GM06990 (cell line): ENCODE measurements at regions not wholly inside any gene's neighbourhood (a gene's known extent, or its start where the extent isn't known, plus 50 kb on each side); places are given as distances from the start of the nearest gene placed in this dataset.
"Not testable (repeated sequence)": the region's sequence is repeated elsewhere in the genome, so short reads cannot be mapped to it uniquely, and the experiment has no call there.

ENCODE experiments used
- DNase-seq: peaks from one replicate; pipeline ENCODE4 v3.0.0-alpha.2; 2011; ENCODE audit not compliant: insufficient read length; ENCODE audit errors: extremely low read depth
- H3K27me3 ChIP-seq: replicated peaks from 2 replicates; pipeline ENCODE4 v1.6.0; 2011; ENCODE audit warnings: low read length; ENCODE audit not compliant: control insufficient read depth, insufficient read depth
- H3K36me3 ChIP-seq: 2 replicates; pipeline ENCODE4 v1.5.1; 2011; ENCODE audit warnings: low read length; ENCODE audit not compliant: control insufficient read depth, insufficient read depth
- H3K4me3 ChIP-seq: replicated peaks from 2 replicates; pipeline ENCODE4 v1.5.1; 2011; ENCODE audit warnings: low read depth, mild to moderate bottlenecking, control low read depth, low read length
- CTCF ChIP-seq: IDR thresholded peaks from 2 replicates; pipeline ENCODE4 v1.5.1; 2011; ENCODE audit warnings: low read length, control low read depth, mild to moderate bottlenecking, inconsistent platforms; ENCODE audit not compliant: insufficient read depth, poor library complexity, severe bottlenecking

GRCh38 chr12:74169607-74170006 lies 368.0 kb upstream of the ATXN7L3B start:
- Histone ChIP-seq H3K27me3 (no peaks in the 10 kb centered on the region), H3K4me3 (no peak overlapping the region)
- TF ChIP-seq CTCF: no peak

GRCh38 chr12:74170645-74171477 lies 366.8 kb upstream of the ATXN7L3B start:
- H3K4me3 ChIP-seq: no peak overlapping the region
- DNase-seq: no peak
- no peak for TF ChIP-seq CTCF
- H3K36me3 ChIP-seq: no peaks in the 10 kb centered on the region
- H3K27me3 ChIP-seq: no peaks in the 10 kb centered on the region

More at GRCh38 chr12:74169607-74170006, 368.0 kb upstream of the ATXN7L3B start:
- no peak for DNase-seq
- H3K36me3 ChIP-seq: no peaks in the 10 kb centered on the region

DNA sequence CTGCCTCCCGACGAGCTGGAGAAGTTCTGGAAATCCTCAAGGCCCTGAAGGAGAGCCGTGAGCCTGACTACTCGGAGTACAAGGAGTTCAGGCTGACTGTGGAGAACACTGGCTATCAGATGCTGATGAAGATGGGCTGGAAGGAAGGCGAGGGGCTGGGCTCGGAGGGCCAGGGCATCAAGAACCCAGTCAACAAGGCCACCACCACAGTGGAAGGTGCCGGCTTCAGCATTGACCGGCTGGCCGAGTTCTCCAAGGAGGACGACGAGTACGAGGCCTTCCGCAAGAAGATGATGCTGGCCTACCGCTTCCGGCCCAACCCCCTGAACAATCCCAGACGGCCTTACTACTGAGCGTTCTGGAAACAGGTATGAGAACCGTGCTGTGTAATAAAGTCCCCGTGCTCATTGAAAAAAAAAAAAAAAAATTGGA lies 366.1 kb upstream of the ATXN7L3B start:
- TF ChIP-seq CTCF: no peak
- Histone ChIP-seq H3K27me3 (no peaks in the 10 kb centered on the region), H3K4me3 (no peak overlapping the region), H3K36me3 (no peaks in the 10 kb centered on the region)
- no peak for DNase-seq

GRCh38 chr12:74174961-74175360 lies 362.7 kb upstream of the ATXN7L3B start:
- H3K4me3 ChIP-seq, DNase-seq, H3K36me3 ChIP-seq, H3K27me3 ChIP-seq: not testable (repeated sequence)

- no peak for DNase-seq
- H3K27me3 ChIP-seq: no peaks in the 10 kb centered on the region
- TF ChIP-seq CTCF: no peak
Observed at GRCh38 chr12:74185360-74185759, 352.3 kb upstream of the ATXN7L3B start.

DNA sequence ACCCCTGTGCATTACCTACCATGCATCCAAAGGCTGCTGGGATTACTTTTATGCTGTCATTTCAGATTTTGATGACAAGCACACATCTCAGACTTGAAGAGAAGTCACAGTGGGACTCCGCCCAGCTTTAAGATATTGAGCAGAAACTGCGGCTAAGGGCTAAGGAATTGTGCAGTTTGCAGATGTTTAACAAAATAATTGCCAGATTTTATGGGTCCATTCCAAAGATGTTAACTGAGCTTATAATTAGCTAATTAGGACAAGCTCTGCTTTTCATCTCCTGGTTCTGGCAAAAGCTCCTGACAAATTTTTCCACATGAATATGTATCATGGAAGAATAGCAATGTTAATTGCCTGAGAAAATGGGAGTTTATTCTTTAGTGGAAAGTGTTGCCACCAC lies 344.4 kb upstream of the ATXN7L3B start:
- DNase-seq: no peak
- no peak for TF ChIP-seq CTCF
- no peak overlapping the region for H3K4me3 ChIP-seq
- no peaks in the 10 kb centered on the region for H3K27me3 ChIP-seq
- no peaks in the 10 kb centered on the region for H3K36me3 ChIP-seq

More at GRCh38 chr12:74185360-74185759, 352.3 kb upstream of the ATXN7L3B start:
- Histone ChIP-seq H3K4me3 (no peak overlapping the region), H3K36me3 (no peaks in the 10 kb centered on the region)
